ENCODE measurements at regions not wholly inside any gene's neighbourhood (a gene's known extent, or its start where the extent isn't known, plus 50 kb on each side); places are given as distances from the start of the nearest gene placed in this dataset.

- TF ChIP-seq CTCF (IDR thresholded peaks at IDR 0.05) (no peak), POLR2A (IDR thresholded peaks at IDR 0.05) (no peak)
Observed at GRCh38 chr2:15766303-15766861, 174.0 kb upstream of the MYCN start.

Data from thyroid gland (tissue), 4 donors.